HEK293T (cell line): ENCODE measurements at regions not wholly inside any gene's neighbourhood (a gene's known extent, or its start where the extent isn't known, plus 50 kb on each side); places are given as distances from the start of the nearest gene placed in this dataset.

ENCODE experiments used
- BHLHE40 ChIP-seq: fragments of 450-650 bp; IDR thresholded peaks from 2 replicates; pipeline ENCODE4 v1.6.1; 2016; ENCODE audit warnings: mild to moderate bottlenecking, moderate library complexity, borderline replicate concordance
- CTBP1 ChIP-seq: fragments of 450-650 bp; IDR thresholded peaks from 2 replicates; pipeline ENCODE4 v1.6.1; 2016; ENCODE audit warnings: borderline replicate concordance
- ELF4 ChIP-seq: fragments of 450-650 bp; IDR thresholded peaks from 2 replicates; pipeline ENCODE4 v1.6.1; 2017; ENCODE audit warnings: antibody characterized with exemption
- FOXA1 ChIP-seq: fragments of 450-650 bp; IDR thresholded peaks from 2 replicates; pipeline ENCODE4 v1.6.1; 2016; ENCODE audit warnings: mild to moderate bottlenecking
- FOXM1 ChIP-seq: fragments of 450-650 bp; IDR thresholded peaks from 2 replicates; pipeline ENCODE4 v1.6.1; 2017; ENCODE audit warnings: mild to moderate bottlenecking, borderline replicate concordance
- HDGF ChIP-seq: fragments of 450-650 bp; IDR thresholded peaks from 2 replicates; pipeline ENCODE4 v1.6.1; 2017; ENCODE audit warnings: antibody characterized with exemption, borderline replicate concordance
- LEF1 ChIP-seq: fragments of 450-650 bp; IDR thresholded peaks from 2 replicates; pipeline ENCODE4 v1.6.1; 2017; ENCODE audit warnings: mild to moderate bottlenecking, borderline replicate concordance
- NFRKB ChIP-seq: fragments of 450-650 bp; IDR thresholded peaks from 2 replicates; pipeline ENCODE4 v1.6.1; 2016; ENCODE audit warnings: mild to moderate bottlenecking, moderate library complexity
- SP1 ChIP-seq: fragments of 450-650 bp; IDR thresholded peaks from 2 replicates; pipeline ENCODE4 v1.6.1; 2017
- TARDBP ChIP-seq: fragments of 450-650 bp; IDR thresholded peaks from 2 replicates; pipeline ENCODE4 v1.6.1; 2016

- TF ChIP-seq SP1 (no peak), TARDBP (no peak), BHLHE40 (no peak), NFRKB (no peak), HDGF (no peak), CTBP1 (no peak), FOXM1 (no peak), LEF1 (no peak), ELF4 (no peak), FOXA1 (no peak)
Observed at GRCh38 chr14:54312166-54312801, 84.5 kb upstream of the CDKN3 start.
